ENCODE measurements at regions not wholly inside any gene's neighbourhood (a gene's known extent, or its start where the extent isn't known, plus 50 kb on each side); places are given as distances from the start of the nearest gene placed in this dataset.

DNA sequence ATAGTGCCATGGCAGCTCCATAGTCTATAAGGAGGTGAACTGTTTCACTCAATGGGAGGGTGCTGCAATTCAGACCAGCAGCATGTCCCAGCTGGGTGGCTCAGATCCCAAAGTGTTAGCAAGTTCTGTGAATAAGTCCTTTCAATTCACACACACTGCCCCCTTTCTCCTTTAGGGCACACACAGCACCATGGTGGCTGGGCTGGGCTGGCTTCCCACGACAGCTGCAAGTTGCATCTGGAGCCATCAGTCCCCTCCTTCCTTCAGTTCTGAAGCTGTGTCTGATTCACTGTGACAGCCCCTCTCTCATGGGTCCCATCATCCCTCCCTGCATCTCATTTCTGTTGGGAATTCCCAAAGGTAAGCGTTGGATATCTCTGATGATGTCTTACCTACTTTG, 324.1 kb upstream of the NCAM1 start:
- Histone ChIP-seq H3K27me3 (ENCODE audit: control insufficient read depth in 2 of 2, insufficient read depth in 2 of 2, low read length in 2 of 2) (no peaks in the 10 kb centered on the region), H3K27ac (ENCODE audit: insufficient read depth, low read depth, low read length) (no peak overlapping the region), H3K36me3 (ENCODE audit: control insufficient read depth in 2 of 2, extremely low read depth in 1 of 2, insufficient read depth in 2 of 2, low read length in 2 of 2) (no peaks in the 10 kb centered on the region), H3K9ac (replicated peaks; ENCODE audit: extremely low read depth, insufficient read depth, low read length) (no peak overlapping the region), H3K9me1 (replicated peaks; ENCODE audit: control insufficient read depth, extremely low read depth, insufficient read depth, low read length) (no peaks in the 10 kb centered on the region), H3K4me3 (replicated peaks in 1 of 3; ENCODE audit: insufficient read depth in 1 of 3, low read depth in 1 of 3, low read length in 3 of 3) (no peak overlapping the region), H3K4me2 (ENCODE audit: insufficient read depth, low read length) (no peak overlapping the region), H2AFZ (ENCODE audit: low read depth, low read length) (no peak overlapping the region), H4K20me1 (replicated peaks; ENCODE audit: control insufficient read depth, extremely low read depth, insufficient read depth, low read length) (no peaks in the 10 kb centered on the region), H3K9me3 (replicated peaks; ENCODE audit: control insufficient read depth, insufficient read depth, low read length) (no peaks in the 10 kb centered on the region), H3K4me1 (ENCODE audit: control insufficient read depth, extremely low read depth, insufficient read depth, low read length) (no peaks in the 10 kb centered on the region), H3K79me2 (ENCODE audit: control insufficient read depth, insufficient read depth, low read length) (no peaks in the 10 kb centered on the region)
- BruUV-seq (replicated peaks) = no TSS peak
- TF ChIP-seq, protein P1, sequence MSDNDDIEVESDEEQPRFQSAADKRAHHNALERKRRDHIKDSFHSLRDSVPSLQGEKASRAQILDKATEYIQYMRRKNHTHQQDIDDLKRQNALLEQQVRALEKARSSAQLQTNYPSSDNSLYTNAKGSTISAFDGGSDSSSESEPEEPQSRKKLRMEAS (IDR thresholded peaks at IDR 0.05; ENCODE audit: insufficient read depth, insufficient read length) = no peak
- TF ChIP-seq POLR2A (IDR thresholded peaks at IDR 0.05; ENCODE audit: low read depth, low read length) = no peak
- TF ChIP-seq, protein P2, sequence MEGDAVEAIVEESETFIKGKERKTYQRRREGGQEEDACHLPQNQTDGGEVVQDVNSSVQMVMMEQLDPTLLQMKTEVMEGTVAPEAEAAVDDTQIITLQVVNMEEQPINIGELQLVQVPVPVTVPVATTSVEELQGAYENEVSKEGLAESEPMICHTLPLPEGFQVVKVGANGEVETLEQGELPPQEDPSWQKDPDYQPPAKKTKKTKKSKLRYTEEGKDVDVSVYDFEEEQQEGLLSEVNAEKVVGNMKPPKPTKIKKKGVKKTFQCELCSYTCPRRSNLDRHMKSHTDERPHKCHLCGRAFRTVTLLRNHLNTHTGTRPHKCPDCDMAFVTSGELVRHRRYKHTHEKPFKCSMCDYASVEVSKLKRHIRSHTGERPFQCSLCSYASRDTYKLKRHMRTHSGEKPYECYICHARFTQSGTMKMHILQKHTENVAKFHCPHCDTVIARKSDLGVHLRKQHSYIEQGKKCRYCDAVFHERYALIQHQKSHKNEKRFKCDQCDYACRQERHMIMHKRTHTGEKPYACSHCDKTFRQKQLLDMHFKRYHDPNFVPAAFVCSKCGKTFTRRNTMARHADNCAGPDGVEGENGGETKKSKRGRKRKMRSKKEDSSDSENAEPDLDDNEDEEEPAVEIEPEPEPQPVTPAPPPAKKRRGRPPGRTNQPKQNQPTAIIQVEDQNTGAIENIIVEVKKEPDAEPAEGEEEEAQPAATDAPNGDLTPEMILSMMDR (IDR thresholded peaks at IDR 0.05; ENCODE audit: extremely low read depth in 1 of 2, insufficient read depth in 1 of 2, low read depth in 1 of 2, low read length in 2 of 2) = no peak
- no peak for TF ChIP-seq POLR2AphosphoS5 (IDR thresholded peaks at IDR 0.05; ENCODE audit: insufficient read depth, low read depth, low read length)
- no peak for TF ChIP-seq GATA2 (IDR thresholded peaks at IDR 0.05; ENCODE audit: insufficient read depth, insufficient read length, low read depth, low read length)
- no peak for TF ChIP-seq JUN (IDR thresholded peaks at IDR 0.05; ENCODE audit: borderline replicate concordance, insufficient read depth, insufficient read length, low read depth)
- TF ChIP-seq MYC (IDR thresholded peaks at IDR 0.05; ENCODE audit: low read depth, low read length) = no peak
- TF ChIP-seq FOS (IDR thresholded peaks at IDR 0.05; ENCODE audit: borderline replicate concordance, insufficient read depth, low read length) = no peak
- TF ChIP-seq EZH2 (IDR thresholded peaks at IDR 0.05; ENCODE audit: borderline replicate concordance, low read depth, low read length, severe bottlenecking) = no peak
- POLR2A ChIA-PET = no interaction called here
- intact Hi-C loops (cut with micrococcal nuclease) (no loop called here), dilution Hi-C loops (cut with MboI; ENCODE audit: extremely low pct_ligation_motif_present, low sequenced_read_pairs) (no loop called here)
- FAIRE-seq = no peak
- CTCF ChIA-PET = no interaction called here
- DNase-seq (ENCODE audit: low read depth, low spot score) = no peak
